PFSK-1 (cell line): ENCODE measurements at regions not wholly inside any gene's neighbourhood (a gene's known extent, or its start where the extent isn't known, plus 50 kb on each side); places are given as distances from the start of the nearest gene placed in this dataset.

Experiments used
- FOXP2 ChIP-seq: optimal IDR thresholded peaks from 2 replicates; pipeline ENCODE3; 2011; ENCODE audit warnings: borderline replicate concordance, control low read depth, inconsistent platforms; ENCODE audit not compliant: insufficient read depth; ENCODE audit errors: extremely low read length, extremely low read depth
- POLR2AphosphoS5 ChIP-seq: IDR thresholded peaks from 2 replicates; pipeline ENCODE4 v1.6.1; 2012; ENCODE audit warnings: low read depth, mild to moderate bottlenecking, control low read depth, low read length, moderate library complexity
- SIN3A ChIP-seq: IDR thresholded peaks from 2 replicates; pipeline ENCODE4 v1.6.1; 2012; ENCODE audit warnings: mild to moderate bottlenecking, low read length, moderate library complexity, borderline replicate concordance; ENCODE audit not compliant: insufficient read depth
- TAF1 ChIP-seq: IDR thresholded peaks from 2 replicates; pipeline ENCODE4 v1.6.1; 2012; ENCODE audit warnings: low read length, control low read depth, borderline replicate concordance; ENCODE audit not compliant: insufficient read depth
- TF ChIP-seq, protein P1 (sequence below), 2 experiments: IDR thresholded peaks; 2 replicates each; pipeline versions ENCODE4 v1.6.1 to v1.8.0; 2011 to 2012; ENCODE audit warnings: low read depth in 2 of 2, low read length in 2 of 2, control low read depth in 1 of 2, inconsistent platforms in 1 of 2, mild to moderate bottlenecking in 1 of 2, moderate library complexity in 1 of 2; ENCODE audit not compliant: insufficient read depth in 1 of 2

DNA sequence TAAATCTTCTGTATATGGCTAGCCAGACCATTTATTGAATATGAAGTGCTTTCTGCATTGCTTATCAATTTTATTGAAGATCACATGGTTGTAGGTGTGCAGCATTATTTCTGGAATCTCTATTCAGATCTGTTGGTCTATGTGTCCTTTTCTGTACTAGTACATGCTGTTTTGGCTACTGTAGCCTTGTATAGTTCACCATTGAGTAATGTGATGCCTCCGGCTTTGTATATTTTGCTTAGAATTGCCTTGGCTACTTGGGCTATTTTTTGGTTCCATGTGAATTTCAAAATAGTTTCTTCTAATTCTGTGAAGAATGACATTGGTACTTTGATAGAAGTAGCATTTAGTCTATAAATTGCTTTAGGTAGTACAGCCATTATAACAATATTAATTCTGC lies 1187.2 kb downstream of the XPNPEP1 start:
- TF ChIP-seq SIN3A (no peak), TAF1 (no peak), FOXP2 (no peak), POLR2AphosphoS5 (no peak)
- TF ChIP-seq, protein P1, sequence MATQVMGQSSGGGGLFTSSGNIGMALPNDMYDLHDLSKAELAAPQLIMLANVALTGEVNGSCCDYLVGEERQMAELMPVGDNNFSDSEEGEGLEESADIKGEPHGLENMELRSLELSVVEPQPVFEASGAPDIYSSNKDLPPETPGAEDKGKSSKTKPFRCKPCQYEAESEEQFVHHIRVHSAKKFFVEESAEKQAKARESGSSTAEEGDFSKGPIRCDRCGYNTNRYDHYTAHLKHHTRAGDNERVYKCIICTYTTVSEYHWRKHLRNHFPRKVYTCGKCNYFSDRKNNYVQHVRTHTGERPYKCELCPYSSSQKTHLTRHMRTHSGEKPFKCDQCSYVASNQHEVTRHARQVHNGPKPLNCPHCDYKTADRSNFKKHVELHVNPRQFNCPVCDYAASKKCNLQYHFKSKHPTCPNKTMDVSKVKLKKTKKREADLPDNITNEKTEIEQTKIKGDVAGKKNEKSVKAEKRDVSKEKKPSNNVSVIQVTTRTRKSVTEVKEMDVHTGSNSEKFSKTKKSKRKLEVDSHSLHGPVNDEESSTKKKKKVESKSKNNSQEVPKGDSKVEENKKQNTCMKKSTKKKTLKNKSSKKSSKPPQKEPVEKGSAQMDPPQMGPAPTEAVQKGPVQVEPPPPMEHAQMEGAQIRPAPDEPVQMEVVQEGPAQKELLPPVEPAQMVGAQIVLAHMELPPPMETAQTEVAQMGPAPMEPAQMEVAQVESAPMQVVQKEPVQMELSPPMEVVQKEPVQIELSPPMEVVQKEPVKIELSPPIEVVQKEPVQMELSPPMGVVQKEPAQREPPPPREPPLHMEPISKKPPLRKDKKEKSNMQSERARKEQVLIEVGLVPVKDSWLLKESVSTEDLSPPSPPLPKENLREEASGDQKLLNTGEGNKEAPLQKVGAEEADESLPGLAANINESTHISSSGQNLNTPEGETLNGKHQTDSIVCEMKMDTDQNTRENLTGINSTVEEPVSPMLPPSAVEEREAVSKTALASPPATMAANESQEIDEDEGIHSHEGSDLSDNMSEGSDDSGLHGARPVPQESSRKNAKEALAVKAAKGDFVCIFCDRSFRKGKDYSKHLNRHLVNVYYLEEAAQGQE (IDR thresholded peaks at IDR 0.05; ENCODE audit: insufficient read depth in 1 of 2, low read depth in 2 of 2, low read length in 2 of 2) = no peak

DNA sequence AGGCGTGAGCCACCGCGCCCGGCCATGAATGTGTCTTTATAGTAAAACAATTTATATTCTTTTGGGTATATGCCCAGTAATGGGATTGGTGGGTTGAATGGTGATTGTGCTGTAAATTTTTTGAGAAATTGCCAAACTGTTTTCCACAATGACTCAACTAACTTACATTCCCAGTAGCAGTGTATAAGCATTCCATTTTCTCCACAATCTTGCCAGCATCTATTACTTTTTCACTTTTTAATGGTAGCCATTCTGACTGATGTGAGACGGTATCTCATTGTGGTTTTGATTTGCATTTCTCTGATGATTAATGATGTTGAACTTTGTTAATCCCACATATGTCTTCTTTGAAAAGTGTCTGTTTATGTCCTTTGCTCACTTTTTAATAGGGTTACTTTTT lies 1187.9 kb downstream of the XPNPEP1 start:
- TF ChIP-seq POLR2AphosphoS5 = no peak

DNA sequence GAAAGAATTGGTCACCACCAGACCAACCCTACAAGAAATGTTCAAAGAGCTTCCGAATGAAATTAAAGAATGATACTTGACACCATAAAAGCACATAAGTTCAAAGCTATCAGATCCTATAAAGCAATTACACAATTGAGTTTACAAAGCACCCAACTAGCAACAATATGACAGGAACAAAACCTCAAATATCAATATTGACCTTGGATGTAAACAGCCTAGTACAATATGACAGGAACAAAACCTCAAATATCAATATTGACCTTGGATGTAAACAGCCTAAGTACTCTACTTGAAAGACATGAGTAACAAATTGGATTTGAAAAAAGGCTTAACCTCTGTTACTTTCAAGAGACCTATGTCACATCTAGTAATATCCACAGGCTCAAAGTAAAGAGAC lies 1201.4 kb downstream of the XPNPEP1 start:
- no peak for TF ChIP-seq TAF1
- no peak for TF ChIP-seq FOXP2
- TF ChIP-seq, protein P1 (IDR thresholded peaks at IDR 0.05; ENCODE audit: insufficient read depth in 1 of 2, low read depth in 2 of 2, low read length in 2 of 2) = no peak
- no peak for TF ChIP-seq SIN3A
- no peak for TF ChIP-seq POLR2AphosphoS5

DNA sequence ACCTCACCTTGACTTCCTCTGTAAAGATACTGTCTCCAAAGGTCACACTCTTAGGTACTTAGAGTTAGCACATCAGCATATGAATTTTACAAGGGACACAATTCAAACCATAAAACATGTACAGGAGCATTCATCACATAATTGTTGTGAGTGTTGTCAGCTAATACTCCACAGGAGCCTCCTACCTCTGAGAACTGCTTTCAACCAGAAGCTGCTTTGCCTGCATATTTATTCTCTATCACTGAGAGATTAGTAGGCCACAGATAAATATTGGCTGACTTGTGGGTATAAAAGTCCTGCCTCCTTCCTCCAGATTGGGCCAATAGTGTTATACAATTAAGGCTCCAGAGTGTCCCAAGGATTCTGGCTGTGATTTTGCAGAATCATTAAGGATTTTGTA lies 1207.0 kb downstream of the XPNPEP1 start:
- TF ChIP-seq TAF1 (no peak), FOXP2 (no peak), SIN3A (no peak), POLR2AphosphoS5 (no peak)
- TF ChIP-seq, protein P1 (IDR thresholded peaks at IDR 0.05; ENCODE audit: insufficient read depth in 1 of 2, low read depth in 2 of 2, low read length in 2 of 2) = no peak

DNA sequence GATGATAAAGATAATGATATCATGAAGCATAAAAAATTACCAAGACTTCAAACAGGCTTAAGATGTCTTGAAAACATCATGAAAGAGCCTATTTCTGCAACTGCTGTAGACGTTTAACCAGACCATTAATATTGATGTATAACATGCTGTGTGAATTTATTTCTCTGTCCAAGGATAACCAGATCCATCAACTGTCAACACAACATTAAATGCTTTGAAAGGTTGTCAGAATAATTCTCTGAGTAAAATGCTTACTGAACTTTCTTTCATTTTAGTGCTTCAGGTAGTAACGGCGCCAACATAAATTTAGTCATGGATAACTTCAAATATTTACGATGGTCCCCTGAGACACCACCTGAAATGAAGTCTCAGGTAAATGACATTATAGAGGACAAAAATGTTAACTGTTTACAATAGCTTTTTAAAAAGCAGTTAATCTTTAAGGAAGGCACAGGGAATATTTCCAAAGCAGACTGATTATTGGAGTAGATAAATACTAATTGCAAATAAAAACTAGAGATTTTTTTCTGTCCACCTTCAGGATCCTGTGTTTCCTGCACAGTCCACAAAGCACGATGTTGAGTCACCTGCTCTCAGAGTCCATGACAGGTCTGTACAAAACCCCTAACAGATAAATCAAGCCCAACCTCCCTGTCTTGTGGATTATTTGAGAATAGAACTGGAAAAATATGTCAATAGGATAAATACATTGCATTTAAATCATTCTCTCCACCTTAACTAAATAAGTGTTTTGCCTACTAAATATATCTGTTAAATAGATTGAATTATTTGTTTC lies 1213.2 kb downstream of the XPNPEP1 start:
- TF ChIP-seq, protein P1 (IDR thresholded peaks at IDR 0.05; ENCODE audit: insufficient read depth in 1 of 2, low read depth in 2 of 2, low read length in 2 of 2) = no peak
- TF ChIP-seq TAF1 = no peak
- TF ChIP-seq FOXP2 = no peak
- no peak for TF ChIP-seq POLR2AphosphoS5
- no peak for TF ChIP-seq SIN3A
